H1 (cell line): ENCODE measurements at regions not wholly inside any gene's neighbourhood (a gene's known extent, or its start where the extent isn't known, plus 50 kb on each side); places are given as distances from the start of the nearest gene placed in this dataset.

Experiments
- CTCF ChIA-PET: fragments of 300-600 bp; sonication (Branson Sonifier 250); formaldehyde crosslinking; loops from one replicate; lab custom pipeline; 2021; ENCODE audit not compliant: partially characterized antibody; lab: Charles Lee
- POLR2A ChIA-PET: fragments of 300-600 bp; sonication (Branson Sonifier 250); formaldehyde crosslinking; loops from one replicate; lab custom pipeline; 2021; ENCODE audit warnings: inconsistent platforms; ENCODE audit not compliant: partially characterized antibody; lab: Charles Lee
- DNase-seq, 2 experiments: peaks; one replicate each; pipeline versions ENCODE4 v3.0.0 to v3.0.0-alpha.2; 2010 to 2022; ENCODE audit warnings: low spot score in 2 of 2, low read depth in 1 of 2, mixed read lengths in 1 of 2
- FAIRE-seq: peaks from 2 replicates; lab custom pipeline; 2011; peaks lifted over from hg19 to GRCh38; lab: Jason Lieb, UNC
- H2AFZ ChIP-seq: 2 replicates; pipeline ENCODE4 v1.8.1; 2012; ENCODE audit warnings: low read length, inconsistent platforms
- H2AK5ac ChIP-seq: 2 replicates; pipeline ENCODE4 v1.6.1; 2013; ENCODE audit warnings: low read depth, low read length
- H2BK120ac ChIP-seq: replicated peaks from 2 replicates; pipeline ENCODE3; 2013; ENCODE audit warnings: low read depth, low read length, inconsistent platforms
- H2BK12ac ChIP-seq: 2 replicates; pipeline ENCODE4 v1.6.1; 2013; ENCODE audit warnings: low read depth, low read length
- H2BK15ac ChIP-seq: 2 replicates; pipeline ENCODE4 v1.6.1; 2013; ENCODE audit warnings: low read length
- H2BK20ac ChIP-seq: 2 replicates; pipeline ENCODE4 v1.6.1; 2013; ENCODE audit warnings: low read length
- H2BK5ac ChIP-seq: 2 replicates; pipeline ENCODE4 v1.6.1; 2013; ENCODE audit warnings: low read depth, low read length
- H3K14ac ChIP-seq: 2 replicates; pipeline ENCODE4 v1.6.1; 2013; ENCODE audit warnings: inconsistent platforms; ENCODE audit not compliant: insufficient read length
- H3K18ac ChIP-seq: 2 replicates; pipeline ENCODE4 v1.6.1; 2013; ENCODE audit warnings: low read length; ENCODE audit errors: extremely low read depth
- H3K23ac ChIP-seq: 2 replicates; pipeline ENCODE4 v1.6.1; 2013; ENCODE audit warnings: inconsistent platforms; ENCODE audit not compliant: insufficient read length
- H3K23me2 ChIP-seq: 2 replicates; pipeline ENCODE4 v1.6.1; 2013; ENCODE audit warnings: low read depth, low read length
- H3K27ac ChIP-seq: 2 replicates; pipeline ENCODE4 v1.6.1; 2011; ENCODE audit warnings: low read depth, low read length, inconsistent platforms
- H3K27me3 ChIP-seq, 4 experiments: replicated peaks in 1 of 4; 1 replicate in 1 of 4; 2 replicates in 3 of 4; pipeline versions ENCODE4 v1.6.1 to v1.8.1; 2011 to 2013; ENCODE audit warnings: low read length in 3 of 4, mild to moderate bottlenecking in 3 of 4, inconsistent platforms in 2 of 4, mixed read lengths in 2 of 4, moderate library complexity in 1 of 4; ENCODE audit not compliant: control insufficient read depth in 3 of 4, insufficient read depth in 3 of 4; ENCODE audit errors: extremely low read depth in 1 of 4
- H3K36me3 ChIP-seq, 4 experiments: 2 replicates each; pipeline versions ENCODE4 v1.6.1 to v1.8.1; 2011 to 2013; ENCODE audit warnings: mild to moderate bottlenecking in 4 of 4, low read length in 3 of 4, moderate library complexity in 2 of 4, control low read depth in 1 of 4, inconsistent platforms in 1 of 4; ENCODE audit not compliant: insufficient read depth in 4 of 4, control insufficient read depth in 2 of 4
- H3K4ac ChIP-seq: replicated peaks from 2 replicates; pipeline ENCODE3; 2013; ENCODE audit warnings: low read length, low read depth, mixed read lengths, inconsistent platforms; ENCODE audit not compliant: insufficient read length
- H3K4me1 ChIP-seq, 4 experiments: replicated peaks in 1 of 4; 1 replicate in 1 of 4; 2 replicates in 3 of 4; pipeline versions ENCODE4 v1.6.1 to v1.8.1; 2011 to 2013; ENCODE audit warnings: low read length in 3 of 4, inconsistent platforms in 2 of 4, mixed read lengths in 1 of 4; ENCODE audit not compliant: insufficient read depth in 4 of 4, control insufficient read depth in 3 of 4
- H3K4me2 ChIP-seq, 2 experiments: 2 replicates each; pipeline versions ENCODE4 v1.6.1 to v1.8.1; 2011 to 2013; ENCODE audit warnings: low read depth in 2 of 2, low read length in 2 of 2, control low read depth in 1 of 2, inconsistent platforms in 1 of 2, mild to moderate bottlenecking in 1 of 2; ENCODE audit not compliant: insufficient read depth in 1 of 2
- H3K4me3 ChIP-seq, 4 experiments: fragments of 200-600, 300-600 bp in 1 of 4; sonication (generic), shearing (Covaris generic), sonication (Bioruptor Twin) in 1 of 4; 2 replicates each; pipeline versions ENCODE4 v1.5.1 to v1.8.1; 2011 to 2016; ENCODE audit warnings: low read length in 4 of 4, low read depth in 3 of 4, control low read depth in 2 of 4, inconsistent platforms in 2 of 4, mild to moderate bottlenecking in 2 of 4, mixed read lengths in 1 of 4, moderate library complexity in 1 of 4; ENCODE audit not compliant: insufficient read depth in 2 of 4; ENCODE audit errors: extremely low read depth in 1 of 4
- H3K56ac ChIP-seq: replicated peaks from 2 replicates; pipeline ENCODE3; 2013; ENCODE audit warnings: low read depth, mild to moderate bottlenecking, mixed read lengths, low read length, inconsistent platforms; ENCODE audit not compliant: insufficient read length
- H3K79me1 ChIP-seq: 2 replicates; pipeline ENCODE4 v1.6.1; 2013; ENCODE audit warnings: low read depth, low read length, control low read depth
- H3K79me2 ChIP-seq, 2 experiments: 2 replicates each; pipeline versions ENCODE4 v1.6.1 to v1.8.1; 2012 to 2013; ENCODE audit warnings: low read length in 2 of 2, mild to moderate bottlenecking in 2 of 2, inconsistent platforms in 1 of 2; ENCODE audit not compliant: insufficient read depth in 2 of 2, control insufficient read depth in 1 of 2
- H3K9ac ChIP-seq, 4 experiments: replicated peaks in 1 of 4; 1 replicate in 1 of 4; 2 replicates in 3 of 4; pipeline versions ENCODE4 v1.6.1 to v1.8.1; 2011 to 2013; ENCODE audit warnings: low read depth in 3 of 4, low read length in 3 of 4, control low read depth in 2 of 4, mild to moderate bottlenecking in 2 of 4, moderate library complexity in 2 of 4, inconsistent platforms in 1 of 4; ENCODE audit errors: extremely low read depth in 1 of 4
- H3K9me3 ChIP-seq, 2 experiments: 2 replicates each; pipeline versions ENCODE4 v1.6.1 to v1.8.1; 2012 to 2013; ENCODE audit warnings: mild to moderate bottlenecking in 2 of 2, moderate library complexity in 2 of 2, control low read depth in 1 of 2, inconsistent platforms in 1 of 2, low read depth in 1 of 2, low read length in 1 of 2, mixed read lengths in 1 of 2; ENCODE audit not compliant: insufficient read depth in 2 of 2
- H4K20me1 ChIP-seq, 2 experiments: replicated peaks in 1 of 2; 2 replicates each; pipeline versions ENCODE3 to v1.8.1; 2011 to 2013; ENCODE audit warnings: inconsistent platforms in 2 of 2, low read length in 2 of 2, mild to moderate bottlenecking in 1 of 2; ENCODE audit not compliant: insufficient read depth in 2 of 2, control insufficient read depth in 1 of 2
- H4K5ac ChIP-seq: 2 replicates; pipeline ENCODE4 v1.6.1; 2013; ENCODE audit warnings: low read length, low read depth, mixed read lengths, inconsistent platforms; ENCODE audit not compliant: insufficient read length
- H4K8ac ChIP-seq: 2 replicates; pipeline ENCODE4 v1.8.0; 2013; ENCODE audit warnings: mild to moderate bottlenecking, moderate library complexity, low read length, inconsistent platforms; ENCODE audit not compliant: insufficient read depth; ENCODE audit errors: extremely low read depth
- H4K91ac ChIP-seq: replicated peaks from 2 replicates; pipeline ENCODE3; 2013; ENCODE audit warnings: low read length, mixed read lengths, inconsistent platforms; ENCODE audit not compliant: insufficient read length
- ASH2L ChIP-seq: fragments of 200-600, 300-600 bp; sonication (generic); IDR thresholded peaks from one replicate; pipeline ENCODE4 v1.7.1; 2017; ENCODE audit warnings: low read length
- CEBPB ChIP-seq: IDR thresholded peaks from 2 replicates; pipeline ENCODE4 v1.6.1; 2012; ENCODE audit warnings: low read depth, low read length
- CREB1 ChIP-seq: IDR thresholded peaks from 2 replicates; pipeline ENCODE4 v1.6.1; 2012; ENCODE audit warnings: inconsistent platforms
- CTBP2 ChIP-seq: IDR thresholded peaks from 2 replicates; pipeline ENCODE4 v1.7.0; 2011; ENCODE audit warnings: borderline replicate concordance, mild to moderate bottlenecking, moderate library complexity, mixed read lengths, low read length; ENCODE audit not compliant: insufficient read depth, insufficient read length
- EZH2 ChIP-seq: fragments of 200-600 bp; sonication (generic); IDR thresholded peaks from 2 replicates; pipeline ENCODE4 v1.7.1; 2012; ENCODE audit warnings: low read depth, mild to moderate bottlenecking, moderate library complexity, low read length, inconsistent platforms; ENCODE audit not compliant: severe bottlenecking
- HDAC6 ChIP-seq: IDR thresholded peaks from one replicate; pipeline ENCODE4 v1.7.1; 2012; ENCODE audit warnings: low read depth, mild to moderate bottlenecking, inconsistent platforms, low read length, moderate library complexity
- JUND ChIP-seq: IDR thresholded peaks from 2 replicates; pipeline ENCODE4 v1.6.1; 2011; ENCODE audit warnings: mild to moderate bottlenecking, improper control_type of control experiment, low read length
- NRF1 ChIP-seq: IDR thresholded peaks from 2 replicates; pipeline ENCODE4 v1.6.1; 2011; ENCODE audit warnings: mild to moderate bottlenecking, low read depth, low read length, improper control_type of control experiment
- POLR2A ChIP-seq, 2 experiments: IDR thresholded peaks; 1 replicate in 1 of 2; 2 replicates in 1 of 2; pipeline ENCODE4 v1.6.1; 2011; ENCODE audit warnings: low read depth in 2 of 2, low read length in 2 of 2, mild to moderate bottlenecking in 2 of 2; ENCODE audit errors: control extremely low read depth in 1 of 2
- RFX5 ChIP-seq: IDR thresholded peaks from 2 replicates; pipeline ENCODE4 v1.6.1; 2011; ENCODE audit warnings: low read depth, low read length, improper control_type of control experiment, borderline replicate concordance
- SAP30 ChIP-seq: fragments of 300-600 bp; sonication (generic); IDR thresholded peaks from 2 replicates; pipeline ENCODE4 v1.7.1; 2012; ENCODE audit warnings: low read length, moderate library complexity, mild to moderate bottlenecking, inconsistent platforms; ENCODE audit not compliant: insufficient read depth, insufficient replicate concordance
- SIN3A ChIP-seq, 2 experiments: IDR thresholded peaks in 1 of 2; conservative IDR thresholded peaks in 1 of 2; 2 replicates each; pipeline ENCODE4 v1.6.1; 2011 to 2012; ENCODE audit warnings: low read length in 2 of 2, improper control_type of control experiment in 1 of 2, low read depth in 1 of 2, mild to moderate bottlenecking in 1 of 2
- SIRT6 ChIP-seq: IDR thresholded peaks from one replicate; pipeline ENCODE4 v1.7.1; 2012; ENCODE audit warnings: low read length, inconsistent platforms
- SP1 ChIP-seq: IDR thresholded peaks from 2 replicates; pipeline ENCODE4 v1.6.1; 2011; ENCODE audit warnings: low read depth, low read length
- SUZ12 ChIP-seq: fragments of 200-600 bp; sonication (generic); IDR thresholded peaks from 2 replicates; pipeline ENCODE4 v1.6.1; 2012; ENCODE audit warnings: mild to moderate bottlenecking, inconsistent platforms, low read length, moderate library complexity, mixed read lengths
- TCF12 ChIP-seq: IDR thresholded peaks from 2 replicates; pipeline ENCODE4 v1.6.1; 2011; ENCODE audit warnings: low read depth, mild to moderate bottlenecking, low read length
- WGBS, 2 experiments: shearing (Covaris generic) in 1 of 2; methylation state at CpG; one replicate each; pipeline versions ENCODE4 v1.1.6 to v1.1.7; 2013 to 2015; ENCODE audit warnings: low lambda C conversion rate in 2 of 2, mixed read lengths in 2 of 2, inconsistent platforms in 1 of 2, low coverage in 1 of 2, missing lambda C conversion rate in 1 of 2; ENCODE audit not compliant: insufficient replicate concordance in 2 of 2, insufficient coverage in 1 of 2, insufficient read length in 1 of 2; ENCODE audit errors: extremely low coverage in 1 of 2, missing lambda C conversion rate in 1 of 2; 5-methylcytosine and 5-hydroxymethylcytosine counted together

- Histone ChIP-seq H3K4me2 (no peak overlapping the region), H3K4me1 (no peaks in the 10 kb centered on the region)
- TF ChIP-seq JUND (no peak), SIRT6 (no peak), SAP30 (no peak), RFX5 (no peak), CREB1 (no peak), EZH2 (no peak), HDAC6 (no peak), POLR2A (IDR thresholded peaks at IDR 0.05; ENCODE audit: control extremely low read depth in 1 of 2, low read depth in 2 of 2, low read length in 2 of 2) (no peak), CTBP2 (no peak), SP1 (no peak), SUZ12 (no peak), SIN3A (conservative IDR thresholded peaks at IDR 0.05 in 1 of 2, IDR thresholded peaks at IDR 0.05 in 1 of 2; ENCODE audit: low read depth in 1 of 2, low read length in 2 of 2) (no peak), CEBPB (no peak), ASH2L (no peak), TCF12 (no peak), NRF1 (no peak)
- TF ChIP-seq, all 59 proteins: peak for 0
- H2BK20ac ChIP-seq, result no peak overlapping the region
- FAIRE-seq (no peak), DNase-seq (no peak)
- H3K9me3 ChIP-seq, result 0 out of 4 replicates have a peak, but pooled peaks cover 0 to 3% of the 10 kb centered on the region in 2 experiments
- H2BK15ac ChIP-seq, result no peak overlapping the region
- WGBS, 2 experiments, result 95% methylated on average over 1 of the region's 1 CpG; no CpG with 5 or more reads in 1 of the 2 experiments
- no peak overlapping the region for H2AK5ac ChIP-seq
- no peaks in the 10 kb centered on the region for H3K36me3 ChIP-seq
- H3K23me2 ChIP-seq, result no peaks in the 10 kb centered on the region
- POLR2A ChIA-PET, result no interaction called here
- no peak overlapping the region for H3K4ac ChIP-seq
- CTCF ChIA-PET, result no interaction called here
- no peak overlapping the region for H2AFZ ChIP-seq
- no peak overlapping the region for H4K5ac ChIP-seq
- H3K23ac ChIP-seq, result no peak overlapping the region
- no peaks in the 10 kb centered on the region for H3K27me3 ChIP-seq
- H3K9ac ChIP-seq, result no peak overlapping the region
- H4K91ac ChIP-seq, result no peak overlapping the region
- no peaks in the 10 kb centered on the region for H3K79me1 ChIP-seq
- H2BK12ac ChIP-seq, result no peak overlapping the region
- H3K27ac ChIP-seq, result no peak overlapping the region
- H3K18ac ChIP-seq, result no peak overlapping the region
- H2BK120ac ChIP-seq, result no peak overlapping the region
- no peaks in the 10 kb centered on the region for H3K79me2 ChIP-seq
- H3K14ac ChIP-seq, result no peak overlapping the region
- H4K8ac ChIP-seq, result no peak overlapping the region
- no peak overlapping the region for H3K56ac ChIP-seq
- no peaks in the 10 kb centered on the region for H4K20me1 ChIP-seq
- H2BK5ac ChIP-seq, result no peak overlapping the region
- H3K4me3 ChIP-seq, result no peak overlapping the region
Observed at GRCh38 chr12:91871751-91872150, 273.9 kb downstream of the BTG1 start.
